IMR-90 (cell line): ENCODE measurements at regions not wholly inside any gene's neighbourhood (a gene's known extent, or its start where the extent isn't known, plus 50 kb on each side); places are given as distances from the start of the nearest gene placed in this dataset.

Experiments
- ATAC-seq: fragments of 200-7000 bp; cut with Tn5 transposase; 2 replicates; pipeline ENCODE4 v1.9.1; 2020; ENCODE audit warnings: low read depth, mild to moderate bottlenecking, moderate library complexity
- BruUV-seq: library from RNA; stranded (reverse); fragments of 400-500 nt; replicated peaks from 2 replicates; lab custom pipeline; 2021; lab: Mats Ljungman, UMichigan
- CTCF ChIA-PET: fragments of 300-600 bp; formaldehyde crosslinking; extraction: SDS; loops from one replicate; lab custom pipeline; 2021; ENCODE audit warnings: antibody characterized with exemption; lab: Yijun Ruan, JAX
- POLR2A ChIA-PET: fragments of 300-600 bp; sonication (Branson Sonifier 250); formaldehyde crosslinking; loops from one replicate; lab custom pipeline; 2022; ENCODE audit warnings: antibody characterized with exemption; ENCODE audit not compliant: unreplicated experiment; lab: Charles Lee
- DNase-seq: peaks from one replicate; pipeline ENCODE4 v3.0.0; 2013
- H2AFZ ChIP-seq: replicated peaks from 2 replicates; pipeline ENCODE3; 2013; ENCODE audit warnings: low read length, mild to moderate bottlenecking; ENCODE audit not compliant: poor library complexity
- H2AK5ac ChIP-seq: 2 replicates; pipeline ENCODE4 v1.6.1; 2013; ENCODE audit warnings: low read depth, low read length, inconsistent platforms
- H2AK9ac ChIP-seq: replicated peaks from 2 replicates; pipeline ENCODE3; 2013; ENCODE audit warnings: mild to moderate bottlenecking, low read depth, low read length, moderate library complexity; ENCODE audit not compliant: poor library complexity
- H2BK120ac ChIP-seq: 2 replicates; pipeline ENCODE4 v1.6.1; 2013; ENCODE audit warnings: low read depth, low read length, inconsistent platforms
- H2BK15ac ChIP-seq: 3 replicates; pipeline ENCODE4 v1.6.1; 2013; ENCODE audit warnings: low read depth, low read length, inconsistent platforms
- H2BK20ac ChIP-seq: 2 replicates; pipeline ENCODE4 v1.6.1; 2013; ENCODE audit warnings: low read depth, mild to moderate bottlenecking, inconsistent platforms, low read length, moderate library complexity
- H2BK5ac ChIP-seq: 2 replicates; pipeline ENCODE4 v1.6.1; 2013; ENCODE audit warnings: mild to moderate bottlenecking, low read depth, low read length, inconsistent platforms; ENCODE audit not compliant: poor library complexity, severe bottlenecking
- H3K14ac ChIP-seq: replicated peaks from 2 replicates; pipeline ENCODE4 v1.6.1; 2013; ENCODE audit warnings: low read depth, low read length, inconsistent platforms
- H3K18ac ChIP-seq: 2 replicates; pipeline ENCODE4 v1.6.1; 2013; ENCODE audit warnings: low read depth, low read length, control low read depth
- H3K23ac ChIP-seq: 2 replicates; pipeline ENCODE4 v1.6.1; 2013; ENCODE audit warnings: low read depth, low read length, inconsistent platforms
- H3K27ac ChIP-seq: 2 replicates; pipeline ENCODE4 v1.5.1; 2013; ENCODE audit warnings: mild to moderate bottlenecking, control low read depth, low read length; ENCODE audit not compliant: insufficient read depth
- H3K27me3 ChIP-seq: 2 replicates; pipeline ENCODE4 v1.6.1; 2013; ENCODE audit warnings: low read length; ENCODE audit not compliant: control insufficient read depth, insufficient read depth
- H3K36me3 ChIP-seq: 2 replicates; pipeline ENCODE4 v1.6.1; 2013; ENCODE audit warnings: low read length, mixed read lengths; ENCODE audit not compliant: control insufficient read depth, insufficient read depth
- H3K4ac ChIP-seq: 2 replicates; pipeline ENCODE4 v1.6.1; 2013; ENCODE audit warnings: low read depth, low read length, inconsistent platforms
- H3K4me1 ChIP-seq: 2 replicates; pipeline ENCODE4 v1.6.1; 2013; ENCODE audit warnings: low read length, mixed read lengths; ENCODE audit not compliant: control insufficient read depth, insufficient read depth
- H3K4me2 ChIP-seq: 2 replicates; pipeline ENCODE4 v1.6.1; 2013; ENCODE audit warnings: low read depth, mild to moderate bottlenecking, control low read depth, low read length, moderate library complexity
- H3K4me3 ChIP-seq: 2 replicates; pipeline ENCODE4 v1.5.1; 2013; ENCODE audit warnings: low read depth, mild to moderate bottlenecking, control low read depth, low read length, moderate library complexity; ENCODE audit not compliant: insufficient read depth
- H3K56ac ChIP-seq: 2 replicates; pipeline ENCODE4 v1.6.1; 2013; ENCODE audit warnings: low read length, inconsistent platforms; ENCODE audit not compliant: insufficient read depth; ENCODE audit errors: extremely low read depth
- H3K79me1 ChIP-seq, 2 experiments: 2 replicates each; pipeline ENCODE4 v1.6.1; 2013; ENCODE audit warnings: low read length in 2 of 2, inconsistent platforms in 1 of 2, low read depth in 1 of 2
- H3K9ac ChIP-seq: 2 replicates; pipeline ENCODE4 v1.6.1; 2013; ENCODE audit warnings: low read depth, low read length, control low read depth
- H3K9me1 ChIP-seq: 2 replicates; pipeline ENCODE4 v1.6.1; 2013; ENCODE audit warnings: low read length, inconsistent platforms; ENCODE audit not compliant: insufficient read depth
- H3K9me3 ChIP-seq: 2 replicates; pipeline ENCODE4 v1.6.1; 2013; ENCODE audit warnings: low read length; ENCODE audit not compliant: control insufficient read depth, insufficient read depth
- H4K20me1 ChIP-seq: 2 replicates; pipeline ENCODE4 v1.6.1; 2013; ENCODE audit warnings: low read length, inconsistent platforms; ENCODE audit not compliant: insufficient read depth
- H4K5ac ChIP-seq: 2 replicates; pipeline ENCODE4 v1.6.1; 2013; ENCODE audit warnings: mild to moderate bottlenecking, low read depth, low read length, control low read depth
- H4K8ac ChIP-seq, 2 experiments: 2 replicates each; pipeline ENCODE4 v1.6.1; 2013; ENCODE audit warnings: low read depth in 2 of 2, low read length in 2 of 2, control low read depth in 1 of 2, inconsistent platforms in 1 of 2
- H4K91ac ChIP-seq: 2 replicates; pipeline ENCODE4 v1.6.1; 2013; ENCODE audit warnings: low read depth, low read length, inconsistent platforms; ENCODE audit not compliant: insufficient read depth
- FOS ChIP-seq: fragments of 150-350 bp; IDR thresholded peaks from 2 replicates; pipeline ENCODE4 v1.6.1; 2016; ENCODE audit warnings: low read depth, low read length
- WGBS, 2 experiments: methylation state at CpG; one replicate each; pipeline versions ENCODE4 v1.1.5 to v1.1.7; 2013; ENCODE audit warnings: missing lambda C conversion rate in 2 of 2; ENCODE audit not compliant: insufficient read length in 1 of 2; ENCODE audit errors: extremely low coverage in 2 of 2; 5-methylcytosine and 5-hydroxymethylcytosine counted together
- dilution Hi-C: fragments of 300-500 bp; cut with HindIII; formaldehyde crosslinking; loops from one replicate; pipeline ENCODE4 v1.14.3; 2018; ENCODE audit warnings: low sequenced_read_pairs; ENCODE audit not compliant: unreplicated experiment
- in situ Hi-C: fragments of 300-500 bp; cut with MboI; formaldehyde crosslinking; loops from 3 replicates; pipeline ENCODE4 v1.14.3; 2019; ENCODE audit warnings: low sequenced_read_pairs, inconsistent platforms, mixed read lengths
- intact Hi-C: fragments of 100-400 bp; cut with micrococcal nuclease; formaldehyde crosslinking; loops from 2 replicates; pipeline ENCODE4 v1.10.0; 2022
- TF ChIP-seq, protein P1 (sequence below): conservative IDR thresholded peaks from 2 replicates; pipeline ENCODE4 v1.5.1; 2012; ENCODE audit warnings: mild to moderate bottlenecking, low read depth, low read length, improper control_type of control experiment

DNA sequence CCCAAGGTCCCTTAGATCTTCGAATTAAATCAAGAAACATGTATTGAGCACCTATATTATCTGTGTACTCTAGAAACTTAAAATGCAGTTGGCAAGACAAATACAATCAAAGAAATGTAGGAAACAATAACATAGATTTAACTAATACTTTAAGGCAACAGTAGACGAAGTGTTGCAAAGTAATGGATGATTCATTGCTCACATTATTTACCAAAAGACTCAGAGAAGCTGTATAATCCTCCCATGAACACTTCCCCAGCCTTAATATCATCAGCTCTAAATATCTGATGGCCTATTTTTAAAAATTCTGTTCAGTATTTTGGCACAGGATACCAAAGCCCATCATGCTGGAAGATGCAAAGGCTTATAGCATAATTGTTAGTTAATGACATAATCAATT lies 272.1 kb upstream of the TTC14 start:
- dilution Hi-C loops (no loop called here), in situ Hi-C loops (no loop called here), intact Hi-C loops (no loop called here)
- no peak overlapping the region for H3K14ac ChIP-seq
- H4K91ac ChIP-seq = no peak overlapping the region
- H3K18ac ChIP-seq = no peak overlapping the region
- no peak overlapping the region for H2BK15ac ChIP-seq
- H3K4me3 ChIP-seq = no peak overlapping the region
- no peaks in the 10 kb centered on the region for H3K79me1 ChIP-seq
- H2AK5ac ChIP-seq = no peak overlapping the region
- no peaks in the 10 kb centered on the region for H3K4me1 ChIP-seq
- H3K27ac ChIP-seq = no peak overlapping the region
- no TSS peak for BruUV-seq
- no peak overlapping the region for H3K4ac ChIP-seq
- ATAC-seq (no peak), DNase-seq (no peak)
- no CpG with 5 or more reads among the region's 2 CpGs for WGBS, 2 experiments
- H3K23ac ChIP-seq = no peak overlapping the region
- H2BK20ac ChIP-seq = no peak overlapping the region
- TF ChIP-seq, protein P1, sequence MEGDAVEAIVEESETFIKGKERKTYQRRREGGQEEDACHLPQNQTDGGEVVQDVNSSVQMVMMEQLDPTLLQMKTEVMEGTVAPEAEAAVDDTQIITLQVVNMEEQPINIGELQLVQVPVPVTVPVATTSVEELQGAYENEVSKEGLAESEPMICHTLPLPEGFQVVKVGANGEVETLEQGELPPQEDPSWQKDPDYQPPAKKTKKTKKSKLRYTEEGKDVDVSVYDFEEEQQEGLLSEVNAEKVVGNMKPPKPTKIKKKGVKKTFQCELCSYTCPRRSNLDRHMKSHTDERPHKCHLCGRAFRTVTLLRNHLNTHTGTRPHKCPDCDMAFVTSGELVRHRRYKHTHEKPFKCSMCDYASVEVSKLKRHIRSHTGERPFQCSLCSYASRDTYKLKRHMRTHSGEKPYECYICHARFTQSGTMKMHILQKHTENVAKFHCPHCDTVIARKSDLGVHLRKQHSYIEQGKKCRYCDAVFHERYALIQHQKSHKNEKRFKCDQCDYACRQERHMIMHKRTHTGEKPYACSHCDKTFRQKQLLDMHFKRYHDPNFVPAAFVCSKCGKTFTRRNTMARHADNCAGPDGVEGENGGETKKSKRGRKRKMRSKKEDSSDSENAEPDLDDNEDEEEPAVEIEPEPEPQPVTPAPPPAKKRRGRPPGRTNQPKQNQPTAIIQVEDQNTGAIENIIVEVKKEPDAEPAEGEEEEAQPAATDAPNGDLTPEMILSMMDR = no peak
- TF ChIP-seq FOS = no peak
- no peak overlapping the region for H3K4me2 ChIP-seq
- H4K5ac ChIP-seq = no peak overlapping the region
- H3K56ac ChIP-seq = no peak overlapping the region
- no peaks in the 10 kb centered on the region for H3K9me1 ChIP-seq
- H2BK5ac ChIP-seq = no peak overlapping the region
- H2BK120ac ChIP-seq = no peak overlapping the region
- ChIA-PET CTCF (no interaction called here), POLR2A (no interaction called here)
- H4K20me1 ChIP-seq = no peaks in the 10 kb centered on the region
- H4K8ac ChIP-seq = no peak overlapping the region
- no peak overlapping the region for H2AK9ac ChIP-seq
- no peaks in the 10 kb centered on the region for H3K36me3 ChIP-seq
- no peak overlapping the region for H3K9ac ChIP-seq
- H3K9me3 ChIP-seq = no peaks in the 10 kb centered on the region; the same call in 1 of the 2 replicates
- no peaks in the 10 kb centered on the region for H3K27me3 ChIP-seq
- H2AFZ ChIP-seq = no peak overlapping the region
